ENCODE measurements at regions not wholly inside any gene's neighbourhood (a gene's known extent, or its start where the extent isn't known, plus 50 kb on each side); places are given as distances from the start of the nearest gene placed in this dataset.

DNA sequence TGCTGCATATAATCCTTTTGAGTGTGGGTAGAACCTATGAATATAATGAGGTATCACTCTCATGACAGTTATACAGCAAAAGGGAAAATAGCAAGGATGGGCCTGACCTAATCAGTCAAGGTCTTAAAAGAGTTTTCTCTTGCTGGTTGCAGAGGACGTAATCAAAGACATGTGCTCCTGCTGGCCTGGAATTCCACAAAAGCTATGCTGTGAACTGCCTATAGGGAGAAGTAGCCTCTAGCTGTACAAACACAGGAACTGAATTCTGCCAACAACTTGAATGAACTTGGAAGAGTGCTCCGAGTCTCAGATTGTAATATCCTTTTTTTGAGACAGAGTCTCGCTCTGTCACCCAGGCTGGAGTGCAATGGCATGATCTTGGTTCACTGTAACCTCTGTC is 195.6 kb downstream of the PLK2 start:
- TF ChIP-seq, protein P1, sequence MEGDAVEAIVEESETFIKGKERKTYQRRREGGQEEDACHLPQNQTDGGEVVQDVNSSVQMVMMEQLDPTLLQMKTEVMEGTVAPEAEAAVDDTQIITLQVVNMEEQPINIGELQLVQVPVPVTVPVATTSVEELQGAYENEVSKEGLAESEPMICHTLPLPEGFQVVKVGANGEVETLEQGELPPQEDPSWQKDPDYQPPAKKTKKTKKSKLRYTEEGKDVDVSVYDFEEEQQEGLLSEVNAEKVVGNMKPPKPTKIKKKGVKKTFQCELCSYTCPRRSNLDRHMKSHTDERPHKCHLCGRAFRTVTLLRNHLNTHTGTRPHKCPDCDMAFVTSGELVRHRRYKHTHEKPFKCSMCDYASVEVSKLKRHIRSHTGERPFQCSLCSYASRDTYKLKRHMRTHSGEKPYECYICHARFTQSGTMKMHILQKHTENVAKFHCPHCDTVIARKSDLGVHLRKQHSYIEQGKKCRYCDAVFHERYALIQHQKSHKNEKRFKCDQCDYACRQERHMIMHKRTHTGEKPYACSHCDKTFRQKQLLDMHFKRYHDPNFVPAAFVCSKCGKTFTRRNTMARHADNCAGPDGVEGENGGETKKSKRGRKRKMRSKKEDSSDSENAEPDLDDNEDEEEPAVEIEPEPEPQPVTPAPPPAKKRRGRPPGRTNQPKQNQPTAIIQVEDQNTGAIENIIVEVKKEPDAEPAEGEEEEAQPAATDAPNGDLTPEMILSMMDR (conservative IDR thresholded peaks at IDR 0.05) = no peak
- no peak for TF ChIP-seq ZFX (IDR thresholded peaks at IDR 0.05)
